HFFc6 (cell line): ENCODE measurements at regions not wholly inside any gene's neighbourhood (a gene's known extent, or its start where the extent isn't known, plus 50 kb on each side); places are given as distances from the start of the nearest gene placed in this dataset.

ENCODE experiments used
- DNase-seq: peaks from one replicate; pipeline ENCODE4 v3.0.0-alpha.2; 2018
- H3K27ac Mint-ChIP-seq: 2 replicates; pipeline ENCODE4 v1.8.0; 2020; ENCODE audit warnings: mild to moderate bottlenecking, mixed read lengths
- H3K27me3 Mint-ChIP-seq: 2 replicates; pipeline ENCODE4 v1.8.0; 2021; ENCODE audit warnings: mild to moderate bottlenecking, moderate library complexity, mixed read lengths; ENCODE audit not compliant: insufficient read depth
- H3K36me3 Mint-ChIP-seq: 2 replicates; pipeline ENCODE4 v1.8.0; 2021; ENCODE audit warnings: low read depth, mixed read lengths
- H3K4me1 Mint-ChIP-seq: 2 replicates; pipeline ENCODE4 v1.8.0; 2020; ENCODE audit warnings: low read depth, mixed read lengths
- H3K4me3 Mint-ChIP-seq: 2 replicates; pipeline ENCODE4 v1.8.0; 2020; ENCODE audit warnings: mild to moderate bottlenecking, moderate library complexity, mixed read lengths
- H3K9me3 Mint-ChIP-seq: 2 replicates; pipeline ENCODE4 v1.8.0; 2020; ENCODE audit warnings: mild to moderate bottlenecking, mixed read lengths
- TF ChIP-seq, protein P1 (sequence below): fragments of 200-600 bp; sonication (generic); IDR thresholded peaks from 2 replicates; pipeline ENCODE4 v1.5.0; 2021; ENCODE audit warnings: antibody characterized with exemption, mild to moderate bottlenecking

DNA sequence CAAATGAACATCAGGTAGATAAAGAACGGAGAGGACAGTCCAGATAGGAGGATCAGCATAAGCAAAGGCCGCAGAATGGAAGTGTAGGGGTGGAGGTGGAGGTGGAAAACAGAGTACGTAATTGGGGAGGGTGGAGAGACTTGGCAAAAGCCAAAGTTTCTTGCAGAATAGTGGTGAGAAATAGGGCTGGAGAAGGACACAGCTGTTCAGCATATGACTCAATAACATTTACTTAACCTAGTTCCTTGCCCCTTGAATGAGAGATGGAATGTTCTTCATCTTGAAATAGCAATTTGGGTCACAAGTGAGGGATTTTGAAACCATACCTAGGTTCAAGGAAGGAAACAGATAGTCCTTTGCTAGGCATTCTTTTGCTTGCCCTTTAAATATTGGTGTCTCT, 235.9 kb upstream of the ARHGAP20 start:
- TF ChIP-seq, protein P1, sequence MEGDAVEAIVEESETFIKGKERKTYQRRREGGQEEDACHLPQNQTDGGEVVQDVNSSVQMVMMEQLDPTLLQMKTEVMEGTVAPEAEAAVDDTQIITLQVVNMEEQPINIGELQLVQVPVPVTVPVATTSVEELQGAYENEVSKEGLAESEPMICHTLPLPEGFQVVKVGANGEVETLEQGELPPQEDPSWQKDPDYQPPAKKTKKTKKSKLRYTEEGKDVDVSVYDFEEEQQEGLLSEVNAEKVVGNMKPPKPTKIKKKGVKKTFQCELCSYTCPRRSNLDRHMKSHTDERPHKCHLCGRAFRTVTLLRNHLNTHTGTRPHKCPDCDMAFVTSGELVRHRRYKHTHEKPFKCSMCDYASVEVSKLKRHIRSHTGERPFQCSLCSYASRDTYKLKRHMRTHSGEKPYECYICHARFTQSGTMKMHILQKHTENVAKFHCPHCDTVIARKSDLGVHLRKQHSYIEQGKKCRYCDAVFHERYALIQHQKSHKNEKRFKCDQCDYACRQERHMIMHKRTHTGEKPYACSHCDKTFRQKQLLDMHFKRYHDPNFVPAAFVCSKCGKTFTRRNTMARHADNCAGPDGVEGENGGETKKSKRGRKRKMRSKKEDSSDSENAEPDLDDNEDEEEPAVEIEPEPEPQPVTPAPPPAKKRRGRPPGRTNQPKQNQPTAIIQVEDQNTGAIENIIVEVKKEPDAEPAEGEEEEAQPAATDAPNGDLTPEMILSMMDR = no peak
- no peak for DNase-seq
- Mint-ChIP-seq H3K27ac (no peak overlapping the region), H3K27me3 (peaks cover 8% of the 10 kb centered on the region), H3K36me3 (no peaks in the 10 kb centered on the region), H3K9me3 (no peaks in the 10 kb centered on the region), H3K4me3 (no peak overlapping the region), H3K4me1 (no peaks in the 10 kb centered on the region)

DNA sequence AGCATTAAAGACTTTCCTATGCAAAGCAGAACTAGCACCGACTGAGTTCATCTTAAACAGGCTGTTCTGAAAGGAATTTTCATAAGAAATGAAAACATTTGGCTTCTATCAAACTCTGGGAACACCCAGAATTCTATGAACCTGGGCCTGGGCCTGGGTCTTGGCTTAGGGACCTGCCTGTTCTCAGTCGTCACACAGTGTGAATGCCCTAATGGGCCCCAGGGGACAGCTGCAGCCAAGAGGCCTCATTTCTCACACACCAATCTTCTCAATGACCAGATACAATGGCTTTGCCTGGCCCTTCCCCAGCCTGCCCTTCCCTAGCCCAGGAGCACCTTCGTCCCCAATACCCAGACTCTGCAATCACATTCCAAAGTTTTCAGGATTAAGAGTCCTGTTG, 234.9 kb upstream of the ARHGAP20 start:
- Mint-ChIP-seq H3K4me3 (no peak overlapping the region), H3K4me1 (no peaks in the 10 kb centered on the region), H3K27me3 (peaks cover 8% of the 10 kb centered on the region), H3K9me3 (no peaks in the 10 kb centered on the region), H3K27ac (no peak overlapping the region), H3K36me3 (no peaks in the 10 kb centered on the region)
- DNase-seq = no peak
- TF ChIP-seq, protein P1 = no peak

DNA sequence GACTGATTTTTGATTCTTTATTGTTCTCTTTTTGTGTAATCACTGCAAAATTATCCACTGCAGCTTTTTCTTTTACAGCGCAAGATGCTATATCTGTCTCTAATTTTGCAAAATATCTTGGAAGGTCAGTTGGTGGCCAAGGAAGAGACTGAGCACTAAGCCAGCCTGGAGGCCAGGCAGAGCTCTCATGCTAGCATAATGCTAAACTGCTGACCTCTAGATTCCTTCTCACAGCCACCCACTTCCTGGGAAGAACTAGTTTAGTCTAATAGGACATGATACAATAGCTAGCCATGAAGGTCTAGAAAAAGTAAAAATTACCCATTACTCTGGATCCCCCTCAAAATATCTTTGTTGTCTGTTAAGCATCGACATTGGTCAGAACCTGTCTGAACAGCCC, 227.2 kb upstream of the ARHGAP20 start:
- no peaks in the 10 kb centered on the region for H3K36me3 Mint-ChIP-seq
- H3K27ac Mint-ChIP-seq = no peak overlapping the region
- peaks cover 1% of the 10 kb centered on the region; the same call in 1 of the 2 replicates for H3K27me3 Mint-ChIP-seq
- H3K9me3 Mint-ChIP-seq = no peaks in the 10 kb centered on the region
- TF ChIP-seq, protein P1 = no peak
- no peak for DNase-seq
- H3K4me1 Mint-ChIP-seq = no peaks in the 10 kb centered on the region
- no peak overlapping the region for H3K4me3 Mint-ChIP-seq

DNA sequence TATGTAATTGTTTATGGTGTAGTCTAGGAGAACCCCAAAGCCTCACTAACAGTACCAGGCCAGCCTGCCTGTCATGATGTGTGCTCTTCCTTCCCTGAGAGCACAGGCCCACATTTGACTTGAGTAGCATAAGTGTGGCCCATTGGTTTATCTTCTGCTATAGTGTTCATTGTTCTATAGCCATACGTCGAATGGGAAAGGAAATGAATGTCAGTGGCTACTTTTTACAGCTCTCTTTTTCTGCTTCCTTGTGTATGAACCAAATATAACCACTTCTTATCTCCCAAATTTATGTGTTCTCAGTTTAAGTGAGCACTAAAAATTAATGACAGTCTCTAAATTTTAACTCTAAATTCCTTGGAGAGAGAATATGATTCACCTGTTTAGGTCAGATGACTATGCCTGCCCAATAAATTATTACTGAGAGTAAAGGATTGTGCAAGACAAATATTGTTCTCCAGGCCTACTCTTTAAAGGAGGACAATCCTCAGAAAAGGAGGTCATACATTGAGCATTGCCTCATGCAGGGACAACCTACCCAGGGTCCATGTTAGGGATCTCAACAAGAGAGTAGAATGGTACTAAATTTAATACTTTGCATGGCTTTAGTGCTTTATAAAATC, 222.9 kb upstream of the ARHGAP20 start:
- TF ChIP-seq, protein P1 = no peak
- Mint-ChIP-seq H3K27ac (no peak overlapping the region), H3K4me3 (no peak overlapping the region), H3K36me3 (no peaks in the 10 kb centered on the region), H3K27me3 (peaks cover 5% of the 10 kb centered on the region), H3K9me3 (no peaks in the 10 kb centered on the region), H3K4me1 (no peaks in the 10 kb centered on the region)
- DNase-seq = no peak

DNA sequence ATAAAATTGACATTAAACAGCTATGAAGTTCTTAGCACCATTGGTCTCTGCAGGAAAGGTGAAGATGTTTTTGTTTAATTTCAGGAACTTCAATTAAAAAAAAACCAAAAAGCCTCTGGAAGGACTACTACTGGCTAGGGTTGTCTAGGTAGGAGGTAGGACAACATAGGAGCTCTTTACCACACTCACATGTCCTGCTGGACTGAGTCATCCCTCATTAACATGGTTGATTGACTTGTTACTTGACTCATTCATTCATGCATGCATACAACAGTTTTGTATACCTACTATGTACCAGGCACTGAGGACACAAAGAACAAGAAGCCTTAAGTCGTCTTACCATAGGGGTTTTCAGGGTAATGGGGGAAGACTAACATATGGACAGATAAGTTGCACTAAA, 216.9 kb upstream of the ARHGAP20 start:
- H3K9me3 Mint-ChIP-seq = no peaks in the 10 kb centered on the region
- H3K36me3 Mint-ChIP-seq = no peaks in the 10 kb centered on the region
- no peak overlapping the region for H3K27ac Mint-ChIP-seq
- H3K4me1 Mint-ChIP-seq = no peaks in the 10 kb centered on the region
- DNase-seq = no peak
- TF ChIP-seq, protein P1 = no peak
- H3K27me3 Mint-ChIP-seq = peaks cover 3% of the 10 kb centered on the region
- H3K4me3 Mint-ChIP-seq = no peak overlapping the region

DNA sequence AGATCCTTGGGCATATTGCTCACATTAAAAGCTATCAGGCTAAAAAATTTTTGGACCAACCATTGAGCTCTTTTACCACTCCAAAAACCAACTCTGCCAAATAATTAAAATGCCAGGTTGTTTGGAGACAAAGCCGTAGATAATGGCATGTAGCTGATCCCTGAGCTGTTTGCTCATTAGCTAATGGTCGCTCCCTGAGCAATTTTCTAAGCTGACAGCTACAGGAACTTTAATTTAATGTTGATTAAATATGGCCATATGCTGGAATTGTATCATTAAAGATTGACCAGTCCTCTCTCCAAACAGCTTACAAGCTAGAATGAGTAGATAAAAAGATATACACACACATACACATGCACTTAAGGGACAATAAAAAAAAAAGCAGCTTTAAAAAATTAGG, 216.2 kb upstream of the ARHGAP20 start:
- DNase-seq = no peak
- Mint-ChIP-seq H3K4me1 (no peaks in the 10 kb centered on the region), H3K27me3 (peaks cover 3% of the 10 kb centered on the region), H3K4me3 (no peak overlapping the region), H3K9me3 (no peaks in the 10 kb centered on the region), H3K27ac (no peak overlapping the region), H3K36me3 (no peaks in the 10 kb centered on the region)
- TF ChIP-seq, protein P1 = no peak
